ENCODE measurements at regions not wholly inside any gene's neighbourhood (a gene's known extent, or its start where the extent isn't known, plus 50 kb on each side); places are given as distances from the start of the nearest gene placed in this dataset.

DNA sequence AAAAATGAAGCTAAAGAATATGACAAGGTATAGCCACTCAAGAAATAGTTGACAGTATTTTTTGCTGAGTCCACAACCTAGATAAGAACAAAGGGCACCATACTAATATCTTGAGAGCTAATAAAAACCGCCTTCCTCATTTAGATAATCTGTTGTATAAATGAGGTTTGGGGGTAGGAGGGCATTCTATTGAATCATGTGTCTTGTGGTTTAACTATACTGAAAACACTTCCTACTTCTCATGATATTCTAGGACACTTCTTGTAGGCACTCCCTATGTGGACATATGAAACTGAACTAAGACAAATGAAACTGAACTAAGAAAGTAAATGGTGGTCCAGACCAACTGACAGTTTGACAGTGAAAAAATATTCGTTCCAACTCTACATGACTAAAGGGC lies 1268.5 kb upstream of the C9orf72 start:
- WGBS, 2 experiments (ENCODE audit: insufficient coverage in 1 of 2, insufficient read length in 1 of 2) = 88 to 100% methylated on average over 1 of the region's 2 CpGs
- H3K27ac ChIP-seq (ENCODE audit: low read depth, low read length) = no peak overlapping the region
- peaks cover 10% of the 10 kb centered on the region for H3K36me3 Mint-ChIP-seq (ENCODE audit: low read depth)
- DNase-seq = no peak
- H3K27me3 Mint-ChIP-seq (ENCODE audit: insufficient read depth) = no peaks in the 10 kb centered on the region
- H3K27ac Mint-ChIP-seq = no peak overlapping the region
- TF ChIP-seq, protein P1, sequence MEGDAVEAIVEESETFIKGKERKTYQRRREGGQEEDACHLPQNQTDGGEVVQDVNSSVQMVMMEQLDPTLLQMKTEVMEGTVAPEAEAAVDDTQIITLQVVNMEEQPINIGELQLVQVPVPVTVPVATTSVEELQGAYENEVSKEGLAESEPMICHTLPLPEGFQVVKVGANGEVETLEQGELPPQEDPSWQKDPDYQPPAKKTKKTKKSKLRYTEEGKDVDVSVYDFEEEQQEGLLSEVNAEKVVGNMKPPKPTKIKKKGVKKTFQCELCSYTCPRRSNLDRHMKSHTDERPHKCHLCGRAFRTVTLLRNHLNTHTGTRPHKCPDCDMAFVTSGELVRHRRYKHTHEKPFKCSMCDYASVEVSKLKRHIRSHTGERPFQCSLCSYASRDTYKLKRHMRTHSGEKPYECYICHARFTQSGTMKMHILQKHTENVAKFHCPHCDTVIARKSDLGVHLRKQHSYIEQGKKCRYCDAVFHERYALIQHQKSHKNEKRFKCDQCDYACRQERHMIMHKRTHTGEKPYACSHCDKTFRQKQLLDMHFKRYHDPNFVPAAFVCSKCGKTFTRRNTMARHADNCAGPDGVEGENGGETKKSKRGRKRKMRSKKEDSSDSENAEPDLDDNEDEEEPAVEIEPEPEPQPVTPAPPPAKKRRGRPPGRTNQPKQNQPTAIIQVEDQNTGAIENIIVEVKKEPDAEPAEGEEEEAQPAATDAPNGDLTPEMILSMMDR (conservative IDR thresholded peaks at IDR 0.05) = no peak
- peaks cover 14% of the 10 kb centered on the region for H3K9me3 ChIP-seq (ENCODE audit: control insufficient read depth, low read length)
- H3K4me1 ChIP-seq (ENCODE audit: control insufficient read depth, insufficient read depth, low read length) = peaks cover 5% of the 10 kb centered on the region
- no peak overlapping the region for H3K9ac ChIP-seq (ENCODE audit: extremely low read depth, low read length, poor library complexity, severe bottlenecking)
- H3K27me3 ChIP-seq (ENCODE audit: control insufficient read depth, insufficient read depth, low read length, poor library complexity, severe bottlenecking) = no peaks in the 10 kb centered on the region
- peaks cover 25% of the 10 kb centered on the region for H3K4me1 Mint-ChIP-seq
- no peak overlapping the region for H3K4me3 ChIP-seq (ENCODE audit: low read length)
- peaks cover 19% of the 10 kb centered on the region for H3K9me3 Mint-ChIP-seq
- H3K4me3 Mint-ChIP-seq = no peak overlapping the region
- no peaks in the 10 kb centered on the region for H3K36me3 ChIP-seq (ENCODE audit: control insufficient read depth, insufficient read depth, low read length)

DNA sequence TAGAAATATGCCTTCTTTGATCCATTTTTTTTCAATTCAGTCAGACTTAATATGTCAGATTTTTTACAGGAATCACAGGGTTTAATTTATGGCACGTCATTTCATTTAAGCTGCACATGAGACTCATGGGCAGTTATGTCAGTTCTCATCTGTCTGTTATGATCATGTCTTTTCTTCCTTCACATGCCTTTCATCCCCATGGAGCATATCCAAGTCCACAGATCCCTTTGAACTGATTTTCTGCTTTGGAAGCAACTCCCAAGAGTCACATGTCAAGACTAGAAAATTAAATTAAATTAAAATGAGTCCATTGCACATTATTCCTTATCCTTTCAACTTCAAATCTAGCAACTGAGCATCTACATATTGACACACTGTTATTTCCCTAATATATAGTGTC lies 1274.0 kb upstream of the C9orf72 start:
- H3K36me3 ChIP-seq (ENCODE audit: control insufficient read depth, insufficient read depth, low read length) = no peaks in the 10 kb centered on the region
- no peak for DNase-seq
- H3K4me3 Mint-ChIP-seq = no peak overlapping the region
- no peak overlapping the region for H3K4me3 ChIP-seq (ENCODE audit: low read length)
- H3K27me3 Mint-ChIP-seq (ENCODE audit: insufficient read depth) = no peaks in the 10 kb centered on the region
- peaks cover 5% of the 10 kb centered on the region for H3K4me1 ChIP-seq (ENCODE audit: control insufficient read depth, insufficient read depth, low read length)
- H3K36me3 Mint-ChIP-seq (ENCODE audit: low read depth) = no peaks in the 10 kb centered on the region
- H3K9me3 ChIP-seq (ENCODE audit: control insufficient read depth, low read length) = no peaks in the 10 kb centered on the region
- peaks cover 32% of the 10 kb centered on the region for H3K4me1 Mint-ChIP-seq
- no peak overlapping the region for H3K9ac ChIP-seq (ENCODE audit: extremely low read depth, low read length, poor library complexity, severe bottlenecking)
- H3K9me3 Mint-ChIP-seq = no peaks in the 10 kb centered on the region
- H3K27ac Mint-ChIP-seq = no peak overlapping the region
- no peak overlapping the region for H3K27ac ChIP-seq (ENCODE audit: low read depth, low read length)
- WGBS, 2 experiments (ENCODE audit: insufficient coverage in 1 of 2, insufficient read length in 1 of 2) = no CpG with 5 or more reads among the region's 1 CpG
- H3K27me3 ChIP-seq (ENCODE audit: control insufficient read depth, insufficient read depth, low read length, poor library complexity, severe bottlenecking) = no peaks in the 10 kb centered on the region
- TF ChIP-seq, protein P1 (conservative IDR thresholded peaks at IDR 0.05) = no peak

DNA sequence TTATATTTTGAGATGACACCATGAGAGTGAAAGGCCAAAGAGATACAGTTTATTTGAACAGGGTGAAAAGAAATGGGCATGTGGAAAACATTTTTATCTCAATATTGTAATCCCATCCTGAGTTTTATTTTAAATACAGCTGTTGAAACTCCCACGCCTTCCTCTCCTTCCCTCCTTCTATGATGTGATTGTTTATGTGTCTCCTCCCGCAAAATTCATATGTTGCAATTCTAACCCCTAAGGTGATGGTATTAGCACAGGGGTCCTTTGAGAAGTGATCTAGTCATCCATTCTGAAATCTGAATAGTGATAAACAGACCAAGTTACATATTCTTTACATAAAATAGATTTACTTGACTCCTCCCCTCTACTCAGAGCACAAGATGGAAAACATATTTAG lies 1275.4 kb upstream of the C9orf72 start:
- Mint-ChIP-seq H3K36me3 (ENCODE audit: low read depth) (no peaks in the 10 kb centered on the region), H3K27me3 (ENCODE audit: insufficient read depth) (no peaks in the 10 kb centered on the region), H3K4me1 (peaks cover 29% of the 10 kb centered on the region), H3K27ac (no peak overlapping the region), H3K4me3 (no peak overlapping the region), H3K9me3 (no peaks in the 10 kb centered on the region)
- WGBS, 2 experiments (ENCODE audit: insufficient coverage in 1 of 2, insufficient read length in 1 of 2) = 79% methylated on average over 2 of the region's 2 CpGs; no CpG with 5 or more reads in 1 of the 2 experiments
- Histone ChIP-seq H3K36me3 (ENCODE audit: control insufficient read depth, insufficient read depth, low read length) (no peaks in the 10 kb centered on the region), H3K4me1 (ENCODE audit: control insufficient read depth, insufficient read depth, low read length) (no peaks in the 10 kb centered on the region), H3K9ac (ENCODE audit: extremely low read depth, low read length, poor library complexity, severe bottlenecking) (no peak overlapping the region), H3K9me3 (ENCODE audit: control insufficient read depth, low read length) (no peaks in the 10 kb centered on the region), H3K27me3 (ENCODE audit: control insufficient read depth, insufficient read depth, low read length, poor library complexity, severe bottlenecking) (no peaks in the 10 kb centered on the region), H3K4me3 (ENCODE audit: low read length) (no peak overlapping the region), H3K27ac (ENCODE audit: low read depth, low read length) (no peak overlapping the region)
- TF ChIP-seq, protein P1 (conservative IDR thresholded peaks at IDR 0.05) = no peak
- DNase-seq = no peak
